Keratinocyte (primary cell): ENCODE measurements at regions not wholly inside any gene's neighbourhood (a gene's known extent, or its start where the extent isn't known, plus 50 kb on each side); places are given as distances from the start of the nearest gene placed in this dataset.

Source experiments
- EZH2 ChIP-seq: IDR thresholded peaks from one replicate; pipeline ENCODE4 v1.6.1; 2012; ENCODE audit warnings: inconsistent platforms, mild to moderate bottlenecking, low read length, moderate library complexity
- TF ChIP-seq, protein P1 (sequence below), 3 experiments: IDR thresholded peaks in 1 of 3; conservative IDR thresholded peaks in 1 of 3; optimal IDR thresholded peaks in 1 of 3; 2 replicates in 2 of 3; 3 replicates in 1 of 3; pipeline versions ENCODE3 to v1.5.1; 2011; ENCODE audit warnings: low read length in 3 of 3, mild to moderate bottlenecking in 3 of 3, moderate library complexity in 2 of 3, control low read depth in 1 of 3, inconsistent platforms in 1 of 3; ENCODE audit not compliant: insufficient read depth in 2 of 3; ENCODE audit errors: extremely low read depth in 1 of 3

DNA sequence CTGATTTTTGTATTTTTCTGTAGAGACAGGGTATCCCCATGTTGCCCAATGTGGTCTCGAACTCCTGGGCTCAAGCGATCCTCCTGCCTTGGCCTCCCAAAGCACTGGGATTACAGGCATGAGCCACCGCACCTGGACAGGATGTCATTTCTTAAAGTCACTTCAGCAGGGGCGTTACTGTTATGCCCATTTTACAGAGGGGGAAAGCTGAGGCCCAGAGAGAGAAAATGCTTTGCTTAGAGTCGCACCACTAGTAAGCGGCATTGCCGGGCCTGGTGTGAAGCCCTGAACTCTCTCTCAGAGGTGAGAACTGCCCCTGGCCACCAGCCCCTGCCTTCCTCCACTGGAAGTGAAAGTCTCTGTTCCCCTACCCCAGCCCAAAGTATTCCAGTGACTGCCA, 207.0 kb downstream of the PHETA1 start:
- TF ChIP-seq, protein P1, sequence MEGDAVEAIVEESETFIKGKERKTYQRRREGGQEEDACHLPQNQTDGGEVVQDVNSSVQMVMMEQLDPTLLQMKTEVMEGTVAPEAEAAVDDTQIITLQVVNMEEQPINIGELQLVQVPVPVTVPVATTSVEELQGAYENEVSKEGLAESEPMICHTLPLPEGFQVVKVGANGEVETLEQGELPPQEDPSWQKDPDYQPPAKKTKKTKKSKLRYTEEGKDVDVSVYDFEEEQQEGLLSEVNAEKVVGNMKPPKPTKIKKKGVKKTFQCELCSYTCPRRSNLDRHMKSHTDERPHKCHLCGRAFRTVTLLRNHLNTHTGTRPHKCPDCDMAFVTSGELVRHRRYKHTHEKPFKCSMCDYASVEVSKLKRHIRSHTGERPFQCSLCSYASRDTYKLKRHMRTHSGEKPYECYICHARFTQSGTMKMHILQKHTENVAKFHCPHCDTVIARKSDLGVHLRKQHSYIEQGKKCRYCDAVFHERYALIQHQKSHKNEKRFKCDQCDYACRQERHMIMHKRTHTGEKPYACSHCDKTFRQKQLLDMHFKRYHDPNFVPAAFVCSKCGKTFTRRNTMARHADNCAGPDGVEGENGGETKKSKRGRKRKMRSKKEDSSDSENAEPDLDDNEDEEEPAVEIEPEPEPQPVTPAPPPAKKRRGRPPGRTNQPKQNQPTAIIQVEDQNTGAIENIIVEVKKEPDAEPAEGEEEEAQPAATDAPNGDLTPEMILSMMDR (optimal IDR thresholded peaks at IDR 0.05 in 1 of 3, IDR thresholded peaks at IDR 0.05 in 1 of 3, conservative IDR thresholded peaks at IDR 0.05 in 1 of 3; ENCODE audit: extremely low read depth in 1 of 3, insufficient read depth in 2 of 3, low read length in 3 of 3), result no peak
- TF ChIP-seq EZH2, result no peak
